ENCODE measurements at regions not wholly inside any gene's neighbourhood (a gene's known extent, or its start where the extent isn't known, plus 50 kb on each side); places are given as distances from the start of the nearest gene placed in this dataset.

DNA sequence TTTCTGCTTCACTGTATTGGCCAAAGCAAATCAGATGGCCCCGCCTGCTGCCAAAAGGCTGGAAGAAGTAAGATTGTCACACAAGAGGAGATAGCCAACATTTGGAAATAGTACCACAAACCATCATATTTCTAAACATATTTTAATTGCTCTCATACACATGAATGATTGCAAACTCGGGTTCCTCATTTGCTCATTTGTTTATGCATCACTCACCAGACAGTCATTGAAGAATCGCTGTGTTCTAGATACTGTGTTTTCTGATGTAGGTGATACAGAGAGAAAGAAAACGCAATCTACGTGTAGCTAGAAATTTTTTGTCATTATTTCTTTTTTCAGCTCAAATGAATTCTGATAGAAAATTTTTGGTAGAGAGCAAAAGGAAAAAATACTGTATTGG is 1103.4 kb downstream of the TSN start:
- DNase-seq (ENCODE audit: low read depth, low spot score) = no peak

- no peak for DNase-seq (ENCODE audit: low read depth, low spot score)
Measured at GRCh38 chr2:122859260-122859659, 1103.8 kb downstream of the TSN start.

- no peak for DNase-seq (ENCODE audit: low read depth, low spot score)
Measured at GRCh38 chr2:122863532-122863931, 1108.1 kb downstream of the TSN start.

- DNase-seq (ENCODE audit: low read depth, low spot score) = no peak
Measured at GRCh38 chr2:122864728-122865127, 1109.3 kb downstream of the TSN start.

DNA sequence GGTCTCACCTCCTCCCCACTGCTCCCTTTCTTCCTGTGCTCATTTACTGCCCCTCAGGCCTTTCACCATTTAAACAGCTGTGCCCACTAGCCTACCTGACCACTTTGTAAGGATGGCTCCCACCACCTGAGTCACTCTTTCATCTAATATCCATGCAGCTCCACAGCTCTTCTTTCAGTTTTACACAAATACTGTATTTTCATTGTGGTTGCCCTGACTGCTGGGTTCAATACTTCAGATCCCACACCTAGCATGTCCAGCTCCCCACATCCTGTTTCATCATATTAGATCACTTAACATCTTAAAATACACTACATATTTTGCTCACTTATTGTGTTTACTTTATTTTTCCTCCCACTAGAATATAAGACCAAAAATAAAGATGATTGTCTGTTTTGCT is 1110.6 kb downstream of the TSN start:
- no peak for DNase-seq (ENCODE audit: low read depth, low spot score)

DNA sequence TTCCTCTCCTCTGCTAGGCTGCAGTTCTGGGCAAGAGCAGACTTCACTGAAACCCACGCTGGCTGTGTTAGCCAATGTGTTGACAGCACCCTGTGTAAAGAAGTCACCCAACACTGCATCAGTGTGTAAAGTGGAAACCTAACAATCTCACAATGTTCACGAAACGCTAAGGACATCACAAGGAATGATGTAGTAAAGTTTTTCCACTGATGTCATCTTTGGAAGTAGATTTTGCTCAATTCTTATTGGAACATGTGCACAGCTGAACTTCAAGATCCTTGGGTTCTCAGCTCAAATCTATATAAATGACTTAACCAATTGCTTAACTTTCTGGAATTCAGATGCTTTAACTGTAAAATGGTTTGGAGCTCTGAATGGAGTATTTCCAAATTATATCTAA is 1112.5 kb downstream of the TSN start:
- DNase-seq (ENCODE audit: low read depth, low spot score) = no peak

DNA sequence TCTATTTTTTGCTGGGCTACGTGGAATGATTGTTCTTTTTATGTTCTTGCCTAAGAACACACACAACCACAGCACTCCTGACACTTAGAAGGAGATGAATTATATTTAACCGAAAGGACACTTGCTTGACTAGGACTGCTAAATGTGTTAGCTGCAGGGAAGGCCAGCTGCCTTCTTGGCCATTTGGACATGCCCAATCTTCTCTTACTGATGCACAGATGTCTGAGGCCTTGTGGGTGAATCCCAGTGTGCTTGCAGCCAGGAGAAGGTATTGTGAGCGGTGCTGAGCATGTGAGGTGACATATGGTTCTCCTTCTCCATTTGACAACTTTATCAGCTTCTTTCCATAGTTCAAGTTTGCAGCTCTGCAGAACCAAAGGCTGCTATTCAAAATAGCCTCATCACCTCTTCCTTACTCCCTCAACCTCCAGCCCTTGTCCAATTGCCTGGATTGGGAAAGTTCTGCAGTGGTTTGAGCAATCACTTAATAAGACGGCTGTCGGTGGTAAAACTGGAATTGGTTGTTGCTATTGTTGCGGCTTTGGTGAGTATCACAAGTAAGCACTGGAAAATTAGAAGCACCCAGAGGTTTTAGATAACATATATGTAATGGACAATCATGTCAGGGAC is 1113.3 kb downstream of the TSN start:
- DNase-seq (ENCODE audit: low read depth, low spot score) = no peak

- DNase-seq (ENCODE audit: low read depth, low spot score) = no peak
Measured at GRCh38 chr2:122873951-122874350, 1118.5 kb downstream of the TSN start.

DNA sequence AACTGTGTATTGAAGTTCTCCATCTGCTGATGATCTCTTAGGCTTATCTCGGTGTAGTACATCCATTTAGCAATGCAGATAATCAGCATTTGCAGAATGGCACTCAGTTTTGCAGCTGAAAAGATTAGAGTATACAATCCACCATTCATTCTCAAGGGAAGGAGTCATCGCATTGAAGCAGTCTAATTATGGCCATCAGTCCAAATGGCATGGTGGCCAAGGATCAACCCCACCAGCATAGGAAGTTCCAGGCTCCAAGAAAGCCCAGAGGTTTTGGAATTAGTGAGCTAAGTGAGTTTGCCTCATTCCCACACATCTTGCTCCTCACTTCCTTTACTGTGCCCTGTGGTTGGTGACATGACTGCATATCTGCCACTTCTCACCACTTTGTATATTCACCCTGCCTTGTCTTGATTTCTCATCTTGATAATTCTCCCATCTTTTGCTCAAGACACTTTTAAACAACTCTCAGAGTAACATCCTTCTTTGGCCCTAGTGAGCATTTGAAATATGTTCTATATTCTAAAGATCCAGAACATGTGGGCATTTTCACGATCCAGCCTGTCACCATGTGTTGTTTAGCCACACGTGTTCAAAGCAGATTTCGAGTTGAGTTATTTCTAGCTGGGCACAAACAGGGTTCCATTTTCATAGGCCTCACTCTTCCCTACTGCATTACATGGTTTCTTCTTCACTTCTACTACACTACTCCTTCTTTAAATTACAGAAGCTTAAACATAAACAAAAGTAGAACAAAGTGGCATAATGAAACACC is 1119.8 kb downstream of the TSN start:
- DNase-seq (ENCODE audit: low read depth, low spot score) = no peak

GRCh38 chr2:122883849-122884248 is 1128.4 kb downstream of the TSN start:
- DNase-seq (ENCODE audit: low read depth, low spot score) = no peak

- DNase-seq (ENCODE audit: low read depth, low spot score) = no peak
Measured at GRCh38 chr2:122884889-122885288, 1129.4 kb downstream of the TSN start.

DNA sequence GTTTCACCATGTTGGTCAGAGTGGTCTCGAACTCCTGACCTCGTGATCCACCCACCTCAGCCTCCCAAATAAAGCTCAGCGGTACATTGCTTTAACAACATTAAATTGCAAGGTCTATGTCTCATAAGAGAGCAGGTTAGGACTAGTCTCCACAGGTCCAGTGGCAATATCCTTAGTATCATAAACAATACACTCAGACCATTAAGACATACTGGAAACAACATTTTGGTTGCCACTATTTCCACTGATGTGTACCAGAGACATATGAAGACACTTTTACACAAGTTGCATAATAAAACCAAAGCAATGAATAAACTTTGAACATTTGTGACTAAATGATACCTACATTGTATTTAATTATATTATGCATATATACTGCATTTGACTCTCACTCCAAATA is 1130.0 kb downstream of the TSN start:
- DNase-seq (ENCODE audit: low read depth, low spot score) = no peak

DNA sequence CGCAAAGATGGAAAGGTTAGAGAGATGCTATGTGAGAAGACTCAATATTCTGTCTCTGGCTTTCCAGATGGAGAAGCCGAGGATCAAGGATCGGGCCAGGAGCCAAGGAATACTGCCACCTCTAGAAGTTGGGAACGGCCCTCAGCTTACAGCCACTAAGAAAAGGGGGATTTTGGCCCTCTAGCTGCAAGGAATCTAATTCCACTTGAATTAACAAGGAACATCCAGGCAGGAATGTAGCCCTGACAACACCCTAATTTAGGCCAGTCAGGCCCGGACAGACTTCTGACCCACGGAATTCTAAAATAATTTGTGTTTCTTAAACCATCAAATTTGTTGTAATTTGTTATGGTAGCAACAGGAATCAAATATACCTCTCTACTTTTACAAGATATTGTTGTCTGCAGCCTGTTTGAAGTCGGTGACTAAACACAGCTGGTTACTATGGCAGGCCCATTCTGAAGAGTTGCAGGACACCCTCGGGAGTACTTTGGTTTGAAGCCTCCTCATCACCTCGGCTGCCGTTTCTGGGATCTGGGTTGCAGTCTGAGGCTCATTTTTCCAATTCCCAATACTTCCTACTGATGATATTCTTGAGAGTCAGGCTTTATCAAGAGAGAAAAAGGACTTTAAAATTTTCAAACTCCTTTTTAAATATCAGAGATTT is 1131.2 kb downstream of the TSN start:
- DNase-seq (ENCODE audit: low read depth, low spot score) = no peak

DNA sequence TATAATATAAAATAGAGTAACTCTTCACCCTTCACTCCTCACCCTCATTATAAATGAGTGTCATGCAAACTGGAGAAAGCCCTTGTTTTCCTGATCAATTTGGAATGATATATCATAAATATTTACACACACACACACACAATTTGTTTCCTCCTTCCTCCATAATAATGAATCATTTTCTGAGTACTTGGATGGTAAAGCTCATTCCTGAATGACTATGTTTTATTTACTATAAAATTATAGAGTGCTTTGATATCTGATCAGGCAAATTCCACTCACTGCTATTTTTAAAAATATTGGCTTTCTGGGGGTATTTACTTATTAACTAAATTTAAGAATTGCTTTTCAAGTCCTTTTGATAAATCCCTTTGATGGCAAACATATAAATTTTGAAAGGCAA is 1125.5 kb upstream of the CNTNAP5 start:
- DNase-seq (ENCODE audit: low read depth, low spot score) = no peak

DNA sequence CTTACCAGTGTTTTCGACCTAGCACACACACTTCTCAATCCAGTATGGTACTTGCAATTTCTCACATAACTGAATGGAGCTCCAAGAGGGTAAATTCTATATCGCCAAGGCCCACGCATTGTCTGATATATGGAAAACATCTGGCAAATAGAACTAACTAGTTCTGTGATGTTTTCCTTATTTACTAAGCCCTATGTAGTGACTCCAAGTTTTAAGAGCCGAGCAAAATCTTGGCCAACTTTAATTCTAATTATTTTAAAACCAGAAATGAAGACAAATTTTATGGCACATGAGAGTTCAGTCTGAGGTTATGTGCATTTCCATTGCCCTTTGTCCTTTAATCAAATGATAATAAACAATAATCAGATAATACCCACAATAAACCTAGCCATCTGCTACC is 1119.7 kb upstream of the CNTNAP5 start:
- no peak for DNase-seq (ENCODE audit: low read depth, low spot score)

- DNase-seq (ENCODE audit: low read depth, low spot score) = no peak
Measured at GRCh38 chr2:122908159-122908558, 1116.9 kb upstream of the CNTNAP5 start.

DNA sequence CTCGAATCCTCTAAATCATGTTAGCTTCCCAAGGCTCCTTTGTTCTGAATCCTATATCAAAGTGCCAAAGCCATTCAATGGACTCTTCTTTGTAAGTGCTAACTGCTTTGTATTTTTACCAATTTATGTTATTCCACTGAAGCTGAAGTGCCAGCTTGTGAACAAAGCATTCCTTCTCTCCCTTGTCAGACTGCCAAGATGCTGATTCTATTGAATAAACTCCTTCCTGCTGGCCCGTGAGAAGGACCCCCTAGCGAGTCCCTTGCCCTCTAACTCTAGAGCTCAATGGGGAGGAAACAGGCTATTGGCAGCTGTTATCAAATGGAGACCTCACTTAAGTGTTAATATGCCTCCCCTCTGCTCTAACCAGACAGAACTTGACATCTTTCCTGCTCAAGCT is 1097.9 kb upstream of the CNTNAP5 start:
- no peak for DNase-seq (ENCODE audit: low read depth, low spot score)

GRCh38 chr2:122927710-122928557 is 1097.2 kb upstream of the CNTNAP5 start:
- no peak for DNase-seq (ENCODE audit: low read depth, low spot score)

DNA sequence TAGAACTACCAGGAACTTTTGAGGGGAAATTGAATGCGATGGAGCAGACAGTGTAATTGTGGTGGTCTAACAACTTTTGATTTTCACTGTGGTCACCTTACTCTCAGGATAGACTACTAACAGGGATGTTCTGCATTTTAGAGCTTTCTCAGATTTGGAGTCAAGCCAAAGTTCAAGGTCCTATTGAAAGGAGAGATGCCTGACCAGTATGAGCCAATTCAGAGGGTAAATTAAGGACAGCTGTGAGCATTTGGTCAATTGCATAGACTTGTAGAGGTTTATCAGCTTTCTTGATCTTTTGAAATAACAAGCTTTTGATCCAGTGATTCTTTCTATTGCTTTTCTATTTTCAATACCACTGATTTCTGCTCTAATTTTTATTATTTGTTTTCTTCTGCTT is 1095.7 kb upstream of the CNTNAP5 start:
- DNase-seq (ENCODE audit: low read depth, low spot score) = no peak

GRCh38 chr2:122935506-122935905 is 1089.6 kb upstream of the CNTNAP5 start:
- no peak for DNase-seq (ENCODE audit: low read depth, low spot score)

GRCh38 chr2:122939796-122940195 is 1085.3 kb upstream of the CNTNAP5 start:
- DNase-seq (ENCODE audit: low read depth, low spot score) = no peak

- no peak for DNase-seq (ENCODE audit: low read depth, low spot score)
Measured at GRCh38 chr2:122949523-122949922, 1075.6 kb upstream of the CNTNAP5 start.

Data from smooth muscle cell of the brain vasculature (primary cell).